Colonic mucosa (tissue), 4 donors: ENCODE measurements at regions not wholly inside any gene's neighbourhood (a gene's known extent, or its start where the extent isn't known, plus 50 kb on each side); places are given as distances from the start of the nearest gene placed in this dataset.

Experiments
- DNase-seq: peaks from one replicate; pipeline ENCODE4 v3.0.0-alpha.2; 2020
- H3K27ac ChIP-seq: fragments of 200-600 bp; one replicate; pipeline ENCODE4 v1.8.0; 2021
- H3K27me3 ChIP-seq: fragments of 200-600 bp; one replicate; pipeline ENCODE4 v1.8.0; 2021
- H3K36me3 ChIP-seq: fragments of 200-600 bp; one replicate; pipeline ENCODE4 v1.8.0; 2021
- H3K4me1 ChIP-seq: fragments of 200-600 bp; one replicate; pipeline ENCODE4 v1.8.0; 2021; ENCODE audit warnings: mild to moderate bottlenecking
- H3K4me3 ChIP-seq: fragments of 200-600 bp; one replicate; pipeline ENCODE4 v1.8.0; 2021
- H3K9ac ChIP-seq, 2 donors: one replicate each; pipeline ENCODE4 v1.7.0; 2013; ENCODE audit warnings: control low read depth in 2 of 2, low read depth in 2 of 2, low read length in 2 of 2
- H3K9me3 ChIP-seq: fragments of 200-600 bp; one replicate; pipeline ENCODE4 v1.8.0; 2021
- CTCF ChIP-seq: fragments of 200-600 bp; IDR thresholded peaks from one replicate; pipeline ENCODE4 v1.8.0; 2022; ENCODE audit warnings: antibody characterized with exemption, mild to moderate bottlenecking
- intact Hi-C: fragments of 100-400 bp; cut with DNase I; formaldehyde crosslinking; loops from one replicate; pipeline ENCODE4 v1.14.1; 2022
- donor health status: healthy.
- donor health status: DM: no; HTN: no; CAD: no.
- donor health status: DM: no; HTN: no; CAD: no.

GRCh38 chr2:234272069-234272850 lies 221.8 kb downstream of the SPP2 start:
- TF ChIP-seq CTCF, result no peak
- Histone ChIP-seq H3K9me3 (no peaks in the 10 kb centered on the region), H3K27ac (no peak overlapping the region), H3K27me3 (no peaks in the 10 kb centered on the region), H3K9ac (no peak overlapping the region), H3K36me3 (no peaks in the 10 kb centered on the region), H3K4me3 (no peak overlapping the region), H3K4me1 (no peaks in the 10 kb centered on the region)
- intact Hi-C loops, result no loop called here
- DNase-seq, result no peak

GRCh38 chr2:234271338-234271737 lies 220.8 kb downstream of the SPP2 start:
- H3K9ac ChIP-seq, result no peak overlapping the region
- no peaks in the 10 kb centered on the region for H3K27me3 ChIP-seq
- no peaks in the 10 kb centered on the region for H3K4me1 ChIP-seq
- H3K36me3 ChIP-seq, result no peaks in the 10 kb centered on the region
- H3K4me3 ChIP-seq, result no peak overlapping the region
- no peak overlapping the region for H3K27ac ChIP-seq
- intact Hi-C loops, result no loop called here
- DNase-seq, result no peak
- TF ChIP-seq CTCF, result no peak
- no peaks in the 10 kb centered on the region for H3K9me3 ChIP-seq

GRCh38 chr2:234269769-234270204 lies 219.3 kb downstream of the SPP2 start:
- intact Hi-C loops, result no loop called here
- no peaks in the 10 kb centered on the region for H3K4me1 ChIP-seq
- H3K4me3 ChIP-seq, result no peak overlapping the region
- TF ChIP-seq CTCF, result no peak
- no peak overlapping the region for H3K9ac ChIP-seq
- H3K36me3 ChIP-seq, result no peaks in the 10 kb centered on the region
- no peaks in the 10 kb centered on the region for H3K27me3 ChIP-seq
- no peaks in the 10 kb centered on the region for H3K9me3 ChIP-seq
- DNase-seq, result no peak
- H3K27ac ChIP-seq, result no peak overlapping the region

GRCh38 chr2:234267534-234267933 lies 217.0 kb downstream of the SPP2 start:
- H3K36me3 ChIP-seq, result no peaks in the 10 kb centered on the region
- no peak overlapping the region for H3K4me3 ChIP-seq
- H3K27ac ChIP-seq, result no peak overlapping the region
- no peaks in the 10 kb centered on the region for H3K27me3 ChIP-seq
- H3K9me3 ChIP-seq, result no peaks in the 10 kb centered on the region
- no peak for TF ChIP-seq CTCF
- intact Hi-C loops, result no loop called here
- H3K4me1 ChIP-seq, result no peaks in the 10 kb centered on the region
- no peak for DNase-seq
- no peak overlapping the region for H3K9ac ChIP-seq

GRCh38 chr2:234266952-234267351 lies 216.4 kb downstream of the SPP2 start:
- intact Hi-C loops, result no loop called here
- Histone ChIP-seq H3K4me3 (no peak overlapping the region), H3K9me3 (no peaks in the 10 kb centered on the region), H3K4me1 (no peaks in the 10 kb centered on the region), H3K27ac (no peak overlapping the region), H3K9ac (no peak overlapping the region), H3K27me3 (no peaks in the 10 kb centered on the region), H3K36me3 (no peaks in the 10 kb centered on the region)
- no peak for DNase-seq
- TF ChIP-seq CTCF, result no peak
